BE2C (cell line): ENCODE measurements at regions not wholly inside any gene's neighbourhood (a gene's known extent, or its start where the extent isn't known, plus 50 kb on each side); places are given as distances from the start of the nearest gene placed in this dataset.

Experiments
- DNase-seq: peaks from one replicate; pipeline ENCODE4 v3.0.0-alpha.2; 2020
- H3K27me3 ChIP-seq: fragments of 250-450 bp; sonication (Bioruptor Pico); 2 replicates; pipeline ENCODE4 v1.5.1; 2020; ENCODE audit warnings: mild to moderate bottlenecking
- H3K36me3 ChIP-seq: fragments of 250-450 bp; sonication (Bioruptor Pico); 2 replicates; pipeline ENCODE4 v1.5.1; 2020; ENCODE audit warnings: mild to moderate bottlenecking
- H3K4me1 ChIP-seq: fragments of 250-450 bp; sonication (Bioruptor Pico); 2 replicates; pipeline ENCODE4 v1.5.1; 2020
- H3K4me3 ChIP-seq: 2 replicates; pipeline ENCODE4 v1.5.1; 2011; ENCODE audit warnings: low read depth, low read length
- H3K9me3 ChIP-seq: fragments of 250-450 bp; sonication (Bioruptor Pico); 2 replicates; pipeline ENCODE4 v1.5.1; 2020
- TF ChIP-seq, protein P1 (sequence below): IDR thresholded peaks from 2 replicates; pipeline ENCODE4 v1.5.1; 2012; ENCODE audit warnings: mild to moderate bottlenecking, low read depth, low read length

DNA sequence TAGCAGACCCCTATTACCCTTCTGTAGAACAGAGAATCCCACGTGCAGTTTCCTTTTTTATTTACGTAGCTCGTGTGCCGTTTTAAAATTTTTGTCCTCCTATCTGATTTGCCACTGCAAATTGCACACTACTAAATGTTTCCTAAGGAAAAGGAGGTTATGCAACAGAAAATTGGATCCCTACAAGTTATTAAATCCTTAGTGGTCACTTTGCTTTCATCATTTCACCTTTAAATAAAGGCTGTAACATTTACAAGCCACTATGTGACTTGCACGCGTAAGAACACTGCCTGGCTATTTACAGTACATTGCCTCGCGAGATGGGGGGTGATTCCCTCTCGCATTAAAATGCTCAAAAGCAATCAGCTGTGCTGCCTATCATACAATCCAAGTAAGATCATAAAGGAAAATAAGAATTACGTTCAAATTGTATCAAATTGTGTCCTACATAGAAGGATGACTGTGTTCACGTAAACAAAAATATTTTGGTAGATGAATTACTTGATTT lies 525.6 kb downstream of the SUCLA2 start:
- no peak for DNase-seq
- TF ChIP-seq, protein P1, sequence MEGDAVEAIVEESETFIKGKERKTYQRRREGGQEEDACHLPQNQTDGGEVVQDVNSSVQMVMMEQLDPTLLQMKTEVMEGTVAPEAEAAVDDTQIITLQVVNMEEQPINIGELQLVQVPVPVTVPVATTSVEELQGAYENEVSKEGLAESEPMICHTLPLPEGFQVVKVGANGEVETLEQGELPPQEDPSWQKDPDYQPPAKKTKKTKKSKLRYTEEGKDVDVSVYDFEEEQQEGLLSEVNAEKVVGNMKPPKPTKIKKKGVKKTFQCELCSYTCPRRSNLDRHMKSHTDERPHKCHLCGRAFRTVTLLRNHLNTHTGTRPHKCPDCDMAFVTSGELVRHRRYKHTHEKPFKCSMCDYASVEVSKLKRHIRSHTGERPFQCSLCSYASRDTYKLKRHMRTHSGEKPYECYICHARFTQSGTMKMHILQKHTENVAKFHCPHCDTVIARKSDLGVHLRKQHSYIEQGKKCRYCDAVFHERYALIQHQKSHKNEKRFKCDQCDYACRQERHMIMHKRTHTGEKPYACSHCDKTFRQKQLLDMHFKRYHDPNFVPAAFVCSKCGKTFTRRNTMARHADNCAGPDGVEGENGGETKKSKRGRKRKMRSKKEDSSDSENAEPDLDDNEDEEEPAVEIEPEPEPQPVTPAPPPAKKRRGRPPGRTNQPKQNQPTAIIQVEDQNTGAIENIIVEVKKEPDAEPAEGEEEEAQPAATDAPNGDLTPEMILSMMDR = no peak
- Histone ChIP-seq H3K9me3 (no peaks in the 10 kb centered on the region), H3K4me3 (no peak overlapping the region), H3K36me3 (no peaks in the 10 kb centered on the region), H3K27me3 (no peaks in the 10 kb centered on the region; the same call in 1 of the 2 replicates), H3K4me1 (no peaks in the 10 kb centered on the region)

DNA sequence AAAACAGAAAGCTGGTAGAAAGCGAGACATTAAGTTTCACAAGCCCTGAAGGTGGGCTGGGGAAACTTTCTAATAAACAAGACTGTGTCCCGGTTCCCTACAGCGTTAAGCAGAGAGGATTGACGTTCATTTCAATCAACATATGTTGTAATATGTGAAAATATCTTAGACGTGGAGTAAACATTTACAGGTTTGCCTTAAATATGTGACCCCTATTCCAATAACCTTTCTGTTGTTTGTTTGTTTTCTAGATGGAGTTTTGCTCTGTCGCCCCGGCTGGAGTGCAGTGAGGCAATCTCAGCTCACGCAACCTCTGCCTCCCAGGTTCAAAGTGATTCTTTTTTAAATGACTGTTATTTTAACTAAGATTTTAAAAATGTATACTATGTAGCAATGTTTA lies 526.2 kb downstream of the SUCLA2 start:
- H3K4me1 ChIP-seq = no peaks in the 10 kb centered on the region
- TF ChIP-seq, protein P1 = no peak
- H3K4me3 ChIP-seq = no peak overlapping the region
- no peak for DNase-seq
- no peaks in the 10 kb centered on the region; the same call in 1 of the 2 replicates for H3K27me3 ChIP-seq
- no peaks in the 10 kb centered on the region for H3K36me3 ChIP-seq
- no peaks in the 10 kb centered on the region for H3K9me3 ChIP-seq

DNA sequence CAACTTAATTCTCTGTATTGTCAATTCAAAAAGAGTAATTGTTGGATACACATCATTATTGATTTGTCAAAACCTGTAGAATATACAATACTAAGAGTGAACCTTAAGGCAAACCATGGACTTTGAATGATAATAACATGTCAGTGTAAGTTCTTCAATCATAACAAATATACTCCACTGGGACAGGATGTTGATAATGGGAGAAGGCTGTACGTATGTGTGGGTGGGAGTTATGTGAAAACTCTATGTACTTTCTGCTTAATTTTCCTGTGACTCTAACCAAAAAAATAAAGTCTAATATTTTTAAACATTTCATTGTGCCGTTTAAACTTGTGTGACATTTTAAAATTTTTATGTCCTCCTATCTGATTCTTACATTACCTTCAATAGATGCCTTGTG lies 526.7 kb downstream of the SUCLA2 start:
- no peak overlapping the region for H3K4me3 ChIP-seq
- TF ChIP-seq, protein P1 = no peak
- no peaks in the 10 kb centered on the region; the same call in 1 of the 2 replicates for H3K27me3 ChIP-seq
- no peaks in the 10 kb centered on the region for H3K36me3 ChIP-seq
- H3K9me3 ChIP-seq = no peaks in the 10 kb centered on the region
- DNase-seq = no peak
- no peaks in the 10 kb centered on the region for H3K4me1 ChIP-seq

DNA sequence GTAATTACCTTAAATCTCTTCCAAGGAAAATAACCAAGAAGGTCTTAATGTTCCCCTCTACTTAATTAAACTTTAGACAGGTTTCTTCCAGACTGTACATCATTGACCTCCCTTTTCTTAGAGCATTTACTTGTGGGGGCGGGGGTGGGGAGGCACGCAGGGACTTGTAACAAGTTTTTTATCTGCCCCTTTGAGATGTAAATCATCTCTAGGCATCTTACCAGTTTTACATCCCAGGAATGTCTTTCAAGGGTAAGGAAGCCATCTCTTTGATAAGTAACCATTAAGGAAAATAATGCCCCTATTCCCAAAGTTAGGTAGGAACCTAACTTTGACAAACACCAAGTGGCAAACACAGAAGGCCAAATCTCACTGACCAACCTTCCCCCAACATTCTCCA lies 528.6 kb downstream of the SUCLA2 start:
- no peaks in the 10 kb centered on the region for H3K4me1 ChIP-seq
- TF ChIP-seq, protein P1 = no peak
- H3K27me3 ChIP-seq = no peaks in the 10 kb centered on the region; the same call in 1 of the 2 replicates
- DNase-seq = no peak
- no peak overlapping the region for H3K4me3 ChIP-seq
- no peaks in the 10 kb centered on the region for H3K36me3 ChIP-seq
- no peaks in the 10 kb centered on the region for H3K9me3 ChIP-seq

DNA sequence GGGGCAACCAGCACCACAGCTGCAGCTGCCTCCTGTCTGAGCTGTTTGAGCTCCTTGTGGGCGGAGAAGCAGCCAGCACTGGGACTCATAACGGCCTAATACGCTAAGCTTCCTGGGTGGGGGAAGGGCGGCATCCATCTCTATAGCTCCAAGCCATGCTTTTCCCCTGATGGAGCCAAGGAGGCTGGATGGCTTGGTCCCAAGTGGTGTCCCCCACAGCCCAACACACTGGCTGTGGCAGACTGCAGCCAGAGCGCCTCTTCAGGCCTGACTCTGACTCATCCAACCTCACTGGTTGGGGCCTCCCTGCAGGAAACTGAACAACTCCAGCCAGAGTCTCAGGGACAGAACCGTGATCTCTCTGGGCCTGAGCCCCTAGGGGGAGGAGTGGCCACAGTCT lies 537.3 kb downstream of the SUCLA2 start:
- Histone ChIP-seq H3K4me3 (no peak overlapping the region), H3K36me3 (no peaks in the 10 kb centered on the region), H3K4me1 (no peaks in the 10 kb centered on the region; the same call in 1 of the 2 replicates), H3K27me3 (no peaks in the 10 kb centered on the region), H3K9me3 (no peaks in the 10 kb centered on the region)
- peak; percentile 34 for DNase-seq
- TF ChIP-seq, protein P1 = no peak

DNA sequence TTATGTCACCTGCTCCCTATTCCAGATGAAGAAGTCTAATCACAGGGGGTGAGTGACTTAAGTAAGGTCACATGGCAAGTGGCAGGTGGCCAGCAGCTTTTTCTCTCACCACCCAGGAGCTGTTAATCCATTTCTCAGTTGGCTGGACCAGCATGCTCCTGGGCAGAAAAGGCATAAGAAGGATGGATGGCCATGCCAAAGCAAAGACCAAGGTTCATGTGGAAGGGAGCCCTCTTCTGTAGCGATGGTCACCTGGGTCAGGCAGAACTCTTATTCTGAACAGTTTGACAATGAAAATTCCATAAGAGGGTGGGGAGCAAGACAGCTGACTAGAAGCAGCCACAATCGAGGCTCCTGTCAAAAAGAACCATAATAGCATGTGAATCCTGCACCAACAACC lies 538.1 kb downstream of the SUCLA2 start:
- TF ChIP-seq, protein P1 = no peak
- no peak overlapping the region for H3K4me3 ChIP-seq
- DNase-seq = no peak
- no peaks in the 10 kb centered on the region for H3K27me3 ChIP-seq
- H3K4me1 ChIP-seq = no peaks in the 10 kb centered on the region; the same call in 1 of the 2 replicates
- no peaks in the 10 kb centered on the region for H3K9me3 ChIP-seq
- H3K36me3 ChIP-seq = no peaks in the 10 kb centered on the region
